ENCODE measurements at regions not wholly inside any gene's neighbourhood (a gene's known extent, or its start where the extent isn't known, plus 50 kb on each side); places are given as distances from the start of the nearest gene placed in this dataset.
A peak's percentile ranks its signal among the peaks of the same experiment; 100 is the strongest.

DNA sequence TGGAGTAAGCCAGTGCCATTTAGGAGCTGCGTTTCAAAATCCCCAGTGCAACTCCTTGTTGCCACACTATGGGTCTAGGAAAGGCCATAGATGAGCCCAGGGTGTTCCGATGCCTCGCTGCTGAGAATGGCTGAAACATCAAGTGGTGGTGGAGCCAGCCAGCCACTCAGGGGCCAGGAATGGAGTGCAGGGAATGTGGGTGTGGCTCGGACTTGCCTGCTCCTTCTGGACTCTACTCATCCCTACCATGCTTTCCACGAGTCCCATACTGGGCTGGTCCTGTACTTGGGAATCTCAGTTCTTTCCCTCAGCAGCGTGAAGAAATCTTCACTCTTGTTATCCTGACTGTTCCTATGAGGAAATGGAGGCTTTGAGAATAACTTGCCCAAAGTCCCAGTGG, 143.5 kb downstream of the INSIG2 start:
- no peaks in the 10 kb centered on the region for H3K27me3 ChIP-seq (replicated peaks)

DNA sequence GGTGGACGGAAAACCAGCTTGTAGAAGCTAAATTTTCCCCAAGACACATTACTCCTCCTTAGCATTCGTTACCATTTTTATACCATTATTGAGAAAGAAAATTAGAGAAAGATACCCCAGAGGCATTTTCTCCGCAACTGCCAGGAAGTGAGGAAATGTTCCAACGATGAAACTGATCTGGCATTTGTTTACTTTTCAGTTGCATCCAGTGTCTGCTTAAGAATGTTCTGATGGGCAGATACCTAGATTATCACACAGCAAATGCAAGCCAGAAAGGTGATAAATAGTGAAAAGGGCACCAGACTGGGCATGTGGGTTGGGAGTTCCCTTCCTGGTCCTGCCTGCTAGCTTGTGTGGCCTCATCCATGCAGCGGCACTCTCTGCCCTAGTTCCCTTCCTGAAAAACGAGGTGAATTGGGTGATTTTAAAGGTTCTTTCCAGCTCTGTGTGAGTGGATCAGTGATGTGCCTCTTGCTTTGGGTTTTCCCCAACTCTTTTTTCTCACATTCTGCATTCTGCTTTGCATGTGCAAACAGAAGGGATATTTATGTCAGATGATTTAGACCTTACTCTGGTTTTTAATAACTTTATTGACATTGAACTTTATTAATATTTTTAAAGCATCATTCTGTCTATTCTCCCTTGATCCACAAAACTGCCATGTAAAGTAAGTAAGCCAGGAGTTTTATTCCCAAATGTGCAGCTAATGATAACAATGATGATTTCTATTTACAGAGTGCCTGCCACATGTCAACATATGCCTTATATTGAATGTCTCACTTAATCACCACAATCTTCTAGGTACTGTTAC, 139.6 kb downstream of the INSIG2 start:
- H3K36me3 ChIP-seq (replicated peaks) = no peaks in the 10 kb centered on the region
- in situ Hi-C loops (cut with HindIII; ENCODE audit: low pct_ligation_motif_present, low sequenced_read_pairs) = no loop called here
- TF ChIP-seq, protein P1, sequence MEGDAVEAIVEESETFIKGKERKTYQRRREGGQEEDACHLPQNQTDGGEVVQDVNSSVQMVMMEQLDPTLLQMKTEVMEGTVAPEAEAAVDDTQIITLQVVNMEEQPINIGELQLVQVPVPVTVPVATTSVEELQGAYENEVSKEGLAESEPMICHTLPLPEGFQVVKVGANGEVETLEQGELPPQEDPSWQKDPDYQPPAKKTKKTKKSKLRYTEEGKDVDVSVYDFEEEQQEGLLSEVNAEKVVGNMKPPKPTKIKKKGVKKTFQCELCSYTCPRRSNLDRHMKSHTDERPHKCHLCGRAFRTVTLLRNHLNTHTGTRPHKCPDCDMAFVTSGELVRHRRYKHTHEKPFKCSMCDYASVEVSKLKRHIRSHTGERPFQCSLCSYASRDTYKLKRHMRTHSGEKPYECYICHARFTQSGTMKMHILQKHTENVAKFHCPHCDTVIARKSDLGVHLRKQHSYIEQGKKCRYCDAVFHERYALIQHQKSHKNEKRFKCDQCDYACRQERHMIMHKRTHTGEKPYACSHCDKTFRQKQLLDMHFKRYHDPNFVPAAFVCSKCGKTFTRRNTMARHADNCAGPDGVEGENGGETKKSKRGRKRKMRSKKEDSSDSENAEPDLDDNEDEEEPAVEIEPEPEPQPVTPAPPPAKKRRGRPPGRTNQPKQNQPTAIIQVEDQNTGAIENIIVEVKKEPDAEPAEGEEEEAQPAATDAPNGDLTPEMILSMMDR (IDR thresholded peaks at IDR 0.05; ENCODE audit: low read depth, low read length, missing control alignments) = no peak
- H3K27me3 ChIP-seq (replicated peaks) = peaks cover 31% of the 10 kb centered on the region
- DNase-seq = no peak
- H3K4me3 ChIP-seq (ENCODE audit: low read depth, low read length) = no peak overlapping the region
- no peak overlapping the region for H3K27ac ChIP-seq

More for the DNA sequence above, 143.5 kb downstream of the INSIG2 start:
- TF ChIP-seq, protein P1 (IDR thresholded peaks at IDR 0.05; ENCODE audit: low read depth, low read length, missing control alignments) = no peak
- in situ Hi-C loops (cut with HindIII; ENCODE audit: low pct_ligation_motif_present, low sequenced_read_pairs) = no loop called here
- DNase-seq = no peak
- H3K4me3 ChIP-seq (ENCODE audit: low read depth, low read length) = no peak overlapping the region
- H3K36me3 ChIP-seq (replicated peaks) = no peaks in the 10 kb centered on the region
- no peak overlapping the region for H3K27ac ChIP-seq

DNA sequence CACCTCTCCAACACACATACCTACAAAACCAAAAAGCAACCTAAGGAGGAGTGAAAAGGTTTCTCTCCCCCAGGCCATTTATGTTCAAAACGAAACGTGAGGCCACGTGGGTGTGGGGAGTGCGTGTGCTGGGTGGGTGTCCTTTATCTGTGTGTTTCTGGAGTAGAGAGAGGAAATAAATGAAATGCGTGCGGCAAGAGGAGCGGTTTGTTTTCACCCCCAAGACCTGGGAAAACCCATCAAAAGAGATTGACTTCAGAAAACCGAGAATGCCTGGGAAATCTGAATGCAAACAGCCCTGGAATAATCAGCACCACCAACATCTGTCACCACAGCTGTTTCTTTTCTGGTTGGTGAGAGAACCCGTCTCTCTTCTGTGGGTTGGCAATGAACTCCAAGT, 137.4 kb downstream of the INSIG2 start:
- TF ChIP-seq, protein P1 (IDR thresholded peaks at IDR 0.05; ENCODE audit: low read depth, low read length, missing control alignments) = no peak
- Histone ChIP-seq H3K4me3 (ENCODE audit: low read depth, low read length) (no peak overlapping the region), H3K27ac (no peak overlapping the region), H3K27me3 (replicated peaks) (peaks cover 39% of the 10 kb centered on the region), H3K36me3 (replicated peaks) (no peaks in the 10 kb centered on the region)
- in situ Hi-C loops (cut with HindIII; ENCODE audit: low pct_ligation_motif_present, low sequenced_read_pairs) = no loop called here
- no peak for DNase-seq

DNA sequence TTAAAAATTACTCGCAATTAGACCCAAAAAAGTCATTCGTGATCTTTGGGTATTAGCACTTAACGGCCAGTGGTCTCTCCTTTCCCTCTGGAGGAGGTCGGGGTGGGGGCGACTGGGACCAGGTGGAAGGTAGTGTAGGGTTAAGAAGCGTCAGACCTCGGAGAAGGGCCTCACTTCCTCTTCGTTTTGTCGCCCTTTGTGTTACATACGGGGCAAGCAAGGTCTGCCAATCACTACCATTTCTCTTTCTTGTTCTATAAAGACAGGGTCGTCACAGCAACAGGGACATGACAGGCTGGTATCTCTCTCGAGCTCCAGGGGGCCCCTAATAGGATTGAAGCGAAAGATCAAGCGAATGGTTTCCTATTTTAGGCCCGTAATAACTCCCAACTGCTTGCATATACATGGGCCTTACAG, 136.6 kb downstream of the INSIG2 start:
- no peak for DNase-seq
- no peaks in the 10 kb centered on the region for H3K36me3 ChIP-seq (replicated peaks)
- TF ChIP-seq, protein P1 (IDR thresholded peaks at IDR 0.05; ENCODE audit: low read depth, low read length, missing control alignments) = no peak
- peaks cover 39% of the 10 kb centered on the region for H3K27me3 ChIP-seq (replicated peaks)
- no peak overlapping the region for H3K4me3 ChIP-seq (ENCODE audit: low read depth, low read length)
- H3K27ac ChIP-seq = no peak overlapping the region
- in situ Hi-C loops (cut with HindIII; ENCODE audit: low pct_ligation_motif_present, low sequenced_read_pairs) = loop anchor here (25.0 kb wide), 1 partner anchor 637 kb away; no protein-coding TSS in a partner anchor

DNA sequence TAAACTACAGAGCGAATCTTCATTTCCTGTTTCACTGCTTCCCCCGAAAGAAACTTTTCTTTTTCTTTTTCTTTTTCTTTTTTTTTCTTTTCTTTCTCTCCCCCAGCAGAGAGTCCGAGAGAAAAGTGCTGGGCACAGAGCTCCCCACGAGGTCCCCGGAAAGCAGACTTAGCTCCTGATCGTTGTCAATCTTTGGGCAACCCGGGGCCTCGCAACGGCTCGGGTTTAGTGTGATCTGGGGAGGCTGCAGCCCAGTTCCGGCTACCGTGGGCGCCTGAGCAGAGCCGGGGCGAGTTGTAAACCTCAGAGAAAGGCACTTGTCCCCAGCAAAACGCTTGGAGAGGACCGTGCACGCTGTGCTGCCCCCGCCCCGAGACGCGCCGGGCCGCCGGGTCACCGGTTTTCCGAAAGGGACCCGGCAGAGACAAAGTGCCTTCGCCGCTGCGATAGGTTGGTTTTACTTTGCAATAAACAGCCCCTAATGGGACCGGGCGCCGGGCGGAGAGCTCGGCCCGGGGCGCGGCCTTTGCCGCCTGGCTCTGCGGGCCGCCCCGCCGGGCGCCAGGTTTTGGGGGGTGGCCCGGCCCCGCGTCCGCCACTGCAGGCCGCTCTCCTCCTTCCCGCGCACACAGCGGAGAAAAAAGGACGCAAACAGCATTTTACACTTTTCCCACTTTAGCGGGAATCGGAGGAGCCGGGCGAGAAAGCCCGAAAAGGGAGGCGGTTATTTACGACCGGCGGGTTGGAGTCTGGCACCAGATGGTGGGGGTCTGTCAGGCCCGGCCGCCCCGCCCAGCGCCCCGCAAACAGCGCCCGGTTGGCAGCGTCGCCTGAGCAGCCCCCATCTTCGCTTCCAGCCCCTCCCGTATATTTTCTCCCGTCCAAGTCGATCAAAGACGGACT, 136.0 kb downstream of the INSIG2 start:
- DNase-seq = no peak
- Histone ChIP-seq H3K27ac (no peak overlapping the region), H3K4me3 (ENCODE audit: low read depth, low read length) (peak overlapping the region; percentile 40), H3K27me3 (replicated peaks) (peaks cover 39% of the 10 kb centered on the region), H3K36me3 (replicated peaks) (no peaks in the 10 kb centered on the region)
- in situ Hi-C loops (cut with HindIII; ENCODE audit: low pct_ligation_motif_present, low sequenced_read_pairs) = loop anchor here (25.0 kb wide), 1 partner anchor 638 kb away; no protein-coding TSS in a partner anchor
- TF ChIP-seq, protein P1 (IDR thresholded peaks at IDR 0.05; ENCODE audit: low read depth, low read length, missing control alignments) = no peak
